ENCODE measurements at regions not wholly inside any gene's neighbourhood (a gene's known extent, or its start where the extent isn't known, plus 50 kb on each side); places are given as distances from the start of the nearest gene placed in this dataset.

- TF ChIP-seq, protein P1, sequence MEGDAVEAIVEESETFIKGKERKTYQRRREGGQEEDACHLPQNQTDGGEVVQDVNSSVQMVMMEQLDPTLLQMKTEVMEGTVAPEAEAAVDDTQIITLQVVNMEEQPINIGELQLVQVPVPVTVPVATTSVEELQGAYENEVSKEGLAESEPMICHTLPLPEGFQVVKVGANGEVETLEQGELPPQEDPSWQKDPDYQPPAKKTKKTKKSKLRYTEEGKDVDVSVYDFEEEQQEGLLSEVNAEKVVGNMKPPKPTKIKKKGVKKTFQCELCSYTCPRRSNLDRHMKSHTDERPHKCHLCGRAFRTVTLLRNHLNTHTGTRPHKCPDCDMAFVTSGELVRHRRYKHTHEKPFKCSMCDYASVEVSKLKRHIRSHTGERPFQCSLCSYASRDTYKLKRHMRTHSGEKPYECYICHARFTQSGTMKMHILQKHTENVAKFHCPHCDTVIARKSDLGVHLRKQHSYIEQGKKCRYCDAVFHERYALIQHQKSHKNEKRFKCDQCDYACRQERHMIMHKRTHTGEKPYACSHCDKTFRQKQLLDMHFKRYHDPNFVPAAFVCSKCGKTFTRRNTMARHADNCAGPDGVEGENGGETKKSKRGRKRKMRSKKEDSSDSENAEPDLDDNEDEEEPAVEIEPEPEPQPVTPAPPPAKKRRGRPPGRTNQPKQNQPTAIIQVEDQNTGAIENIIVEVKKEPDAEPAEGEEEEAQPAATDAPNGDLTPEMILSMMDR (IDR thresholded peaks at IDR 0.05; ENCODE audit: low read length), result no peak
- TF ChIP-seq EZH2 (IDR thresholded peaks at IDR 0.05; ENCODE audit: borderline replicate concordance, low read length), result no peak
These were observed 236.8 kb downstream of the MN1 start for GRCh38 chr22:27564806-27565205.

Data from OCI-LY1 (cell line).